ENCODE measurements at regions not wholly inside any gene's neighbourhood (a gene's known extent, or its start where the extent isn't known, plus 50 kb on each side); places are given as distances from the start of the nearest gene placed in this dataset.
A peak's percentile ranks its signal among the peaks of the same experiment; 100 is the strongest.
"Not testable (repeated sequence)": the region's sequence is repeated elsewhere in the genome, so short reads cannot be mapped to it uniquely, and the experiment has no call there.

DNA sequence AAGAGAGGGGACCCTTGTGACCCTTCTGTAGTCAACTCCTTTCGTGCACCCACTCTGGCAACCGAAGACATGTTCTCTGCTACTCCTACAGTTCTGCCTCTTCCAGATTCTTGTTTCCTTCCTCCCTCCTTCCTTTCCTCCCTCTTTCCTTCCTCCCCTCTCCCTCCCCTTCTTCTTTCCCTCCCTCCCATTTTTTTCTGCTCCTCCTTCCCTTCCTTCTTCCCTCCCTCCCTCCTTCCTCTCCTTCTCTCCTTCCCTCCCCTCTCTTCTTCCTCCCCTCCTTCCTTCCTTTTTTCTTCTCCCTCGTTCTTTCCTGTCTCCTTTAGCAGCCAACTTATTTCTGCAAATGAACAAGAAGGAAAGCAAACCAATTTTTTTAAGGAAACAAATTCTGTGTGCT, 111.5 kb downstream of the NPTX2 start:
- no peak for DNase-seq
- Histone ChIP-seq H3K36me3 (no peaks in the 10 kb centered on the region), H3K4me3 (ENCODE audit: low read depth, low read length) (no peak overlapping the region), H3K27me3 (ENCODE audit: insufficient read depth, low read depth, severe bottlenecking) (no peaks in the 10 kb centered on the region), H3K9me3 (ENCODE audit: severe bottlenecking) (no peaks in the 10 kb centered on the region), H3K27ac (no peak overlapping the region)
- no peak for TF ChIP-seq CTCF (IDR thresholded peaks at IDR 0.05; ENCODE audit: low read depth, low read length)

- no peak for TF ChIP-seq CTCF (IDR thresholded peaks at IDR 0.05; ENCODE audit: low read depth, low read length)
- DNase-seq, result no peak
- H3K27me3 ChIP-seq (ENCODE audit: insufficient read depth, low read depth, severe bottlenecking), result no peaks in the 10 kb centered on the region
- H3K27ac ChIP-seq, result no peak overlapping the region
- H3K9me3 ChIP-seq (ENCODE audit: severe bottlenecking), result no peaks in the 10 kb centered on the region
- H3K36me3 ChIP-seq, result no peaks in the 10 kb centered on the region
- H3K4me3 ChIP-seq (ENCODE audit: low read depth, low read length), result no peak overlapping the region
These were observed 112.0 kb downstream of the NPTX2 start for GRCh38 chr7:98729121-98729520.

- Histone ChIP-seq H3K27ac (no peak overlapping the region), H3K9me3 (ENCODE audit: severe bottlenecking) (no peaks in the 10 kb centered on the region), H3K36me3 (no peaks in the 10 kb centered on the region), H3K27me3 (ENCODE audit: insufficient read depth, low read depth, severe bottlenecking) (no peaks in the 10 kb centered on the region), H3K4me3 (ENCODE audit: low read depth, low read length) (no peak overlapping the region)
- DNase-seq, result no peak
- TF ChIP-seq CTCF (IDR thresholded peaks at IDR 0.05; ENCODE audit: low read depth, low read length), result no peak
These were observed 113.2 kb downstream of the NPTX2 start for GRCh38 chr7:98730326-98730725.

GRCh38 chr7:98731651-98732050, 114.6 kb downstream of the NPTX2 start:
- Histone ChIP-seq H3K9me3 (ENCODE audit: severe bottlenecking) (no peaks in the 10 kb centered on the region), H3K36me3 (no peaks in the 10 kb centered on the region), H3K27ac (no peak overlapping the region), H3K4me3 (ENCODE audit: low read depth, low read length) (no peak overlapping the region), H3K27me3 (ENCODE audit: insufficient read depth, low read depth, severe bottlenecking) (no peaks in the 10 kb centered on the region)
- no peak for TF ChIP-seq CTCF (IDR thresholded peaks at IDR 0.05; ENCODE audit: low read depth, low read length)
- no peak for DNase-seq

DNA sequence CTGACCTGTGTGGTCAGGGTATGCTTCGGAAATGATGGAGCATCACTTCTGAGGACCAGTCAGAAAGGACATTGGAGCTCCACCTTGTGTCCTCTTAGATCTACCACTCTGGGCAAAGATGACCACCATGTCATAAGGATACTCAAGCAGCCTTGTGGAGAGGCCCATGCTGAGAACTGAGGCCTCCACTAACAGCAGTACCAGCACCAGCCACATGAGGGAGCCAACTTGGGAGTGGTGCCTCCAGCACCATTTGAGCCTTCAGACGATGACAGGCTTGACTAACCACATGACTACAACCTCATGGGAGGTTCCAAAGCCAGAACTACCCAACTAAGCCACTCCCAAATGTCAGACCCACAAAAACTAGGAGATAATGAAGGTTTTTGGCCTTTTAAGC, 116.0 kb downstream of the NPTX2 start:
- Histone ChIP-seq H3K36me3 (no peaks in the 10 kb centered on the region), H3K9me3 (ENCODE audit: severe bottlenecking) (no peaks in the 10 kb centered on the region), H3K27me3 (ENCODE audit: insufficient read depth, low read depth, severe bottlenecking) (no peaks in the 10 kb centered on the region), H3K27ac (no peak overlapping the region), H3K4me3 (ENCODE audit: low read depth, low read length) (no peak overlapping the region)
- peak; percentile 85 for TF ChIP-seq CTCF (IDR thresholded peaks at IDR 0.05; ENCODE audit: low read depth, low read length)
- peak; percentile 73 for DNase-seq

DNA sequence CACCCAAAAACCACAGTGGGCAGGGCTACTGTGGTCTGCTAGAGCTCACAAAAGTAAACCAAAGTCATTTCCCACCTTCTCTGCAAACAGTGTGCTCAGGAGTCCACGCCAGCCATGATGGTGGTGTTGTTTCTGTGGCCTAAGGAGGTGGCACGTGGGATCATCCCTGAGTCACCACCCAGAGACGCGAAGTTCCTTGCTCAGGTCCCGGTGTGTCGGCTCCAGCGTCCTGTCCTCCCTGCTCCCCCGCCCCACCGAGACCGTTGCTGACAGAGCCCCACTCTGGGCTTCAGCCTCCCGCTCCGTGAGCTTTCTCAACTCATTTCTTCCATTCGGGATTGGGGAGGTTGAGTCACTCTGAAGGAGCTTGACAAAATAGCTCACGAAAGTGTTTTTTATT, 118.7 kb downstream of the NPTX2 start:
- Histone ChIP-seq H3K27me3 (ENCODE audit: insufficient read depth, low read depth, severe bottlenecking) (no peaks in the 10 kb centered on the region), H3K27ac (no peak overlapping the region), H3K4me3 (ENCODE audit: low read depth, low read length) (no peak overlapping the region), H3K9me3 (ENCODE audit: severe bottlenecking) (no peaks in the 10 kb centered on the region), H3K36me3 (no peaks in the 10 kb centered on the region)
- no peak for TF ChIP-seq CTCF (IDR thresholded peaks at IDR 0.05; ENCODE audit: low read depth, low read length)
- no peak for DNase-seq

DNA sequence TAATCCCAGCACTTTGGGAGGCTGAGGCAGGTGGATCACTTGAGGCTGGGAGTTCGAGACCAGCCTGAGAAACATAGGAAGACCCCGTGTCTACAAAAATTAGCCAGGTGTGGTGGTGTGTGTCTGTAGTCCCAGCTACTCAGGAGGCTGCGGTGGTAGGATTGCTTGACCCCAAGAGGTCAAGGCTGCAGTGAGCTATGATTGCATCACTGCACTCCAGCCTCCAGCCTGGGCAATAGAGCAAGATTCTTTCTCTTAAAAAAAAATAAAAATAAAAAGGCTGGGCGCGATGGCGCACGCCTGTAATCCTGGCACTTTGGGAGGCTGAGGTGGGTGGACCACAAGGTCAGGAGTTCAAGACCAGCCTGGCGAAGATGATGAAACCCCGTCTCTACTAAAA, 119.4 kb downstream of the NPTX2 start:
- H3K36me3 ChIP-seq; DNase-seq; H3K9me3 ChIP-seq (ENCODE audit: severe bottlenecking); H3K27me3 ChIP-seq (ENCODE audit: insufficient read depth, low read depth, severe bottlenecking); H3K27ac ChIP-seq; H3K4me3 ChIP-seq (ENCODE audit: low read depth, low read length): not testable (repeated sequence)
